Esophagus squamous epithelium (tissue), 5 donors: ENCODE measurements at regions not wholly inside any gene's neighbourhood (a gene's known extent, or its start where the extent isn't known, plus 50 kb on each side); places are given as distances from the start of the nearest gene placed in this dataset.

ENCODE experiments used
- DNase-seq: peaks from one replicate; lab custom pipeline; 2025; lab: John Stamatoyannopoulos, UW
- H3K27ac ChIP-seq, 4 donors: fragments of 200-600 bp; sonication (generic); one replicate each; pipeline ENCODE4 v1.5.1; 2016 to 2019; ENCODE audit warnings: mild to moderate bottlenecking in 1 of 4
- H3K27me3 ChIP-seq, 4 donors: fragments of 200-600 bp; sonication (generic); 1 replicate in 3 of 4; 2 replicates in 1 of 4; pipeline versions ENCODE4 v1.5.1 to v1.6.0; 2017 to 2021; ENCODE audit warnings: antibody characterized with exemption in 1 of 4
- H3K36me3 ChIP-seq, 3 donors: fragments of 200-600 bp; sonication (generic); one replicate each; pipeline ENCODE4 v1.5.1; 2016 to 2019
- H3K4me1 ChIP-seq, 3 donors: fragments of 200-600 bp; sonication (generic); one replicate each; pipeline ENCODE4 v1.5.1; 2017 to 2019
- H3K4me3 ChIP-seq, 4 donors: fragments of 200-600 bp; sonication (generic); 1 replicate in 3 of 4; 2 replicates in 1 of 4; pipeline ENCODE4 v1.5.1; 2016 to 2019; ENCODE audit warnings: mild to moderate bottlenecking in 2 of 4, moderate library complexity in 1 of 4
- H3K9me3 ChIP-seq, 3 donors: fragments of 200-600 bp; sonication (generic); one replicate each; pipeline ENCODE4 v1.5.1; 2016 to 2019
- POLR2A ChIP-seq, 4 donors: fragments of 450-650 bp; IDR thresholded peaks; one replicate each; pipeline ENCODE4 v1.6.1; 2017; ENCODE audit warnings: antibody characterized with exemption in 4 of 4, mild to moderate bottlenecking in 4 of 4, moderate library complexity in 3 of 4
- WGBS, 2 donors: methylation state at CpG; one replicate each; pipeline ENCODE4 v1.1.5; 2018; 5-methylcytosine and 5-hydroxymethylcytosine counted together
- intact Hi-C: fragments of 100-400 bp; cut with DNase I; formaldehyde crosslinking; loops from one replicate; pipeline ENCODE4 v1.15.0; 2022
- TF ChIP-seq, protein P1 (sequence below), 6 experiments: fragments of 450-650 bp in 4 of 6; fragments of 200-600 bp in 2 of 6; sonication (generic) in 2 of 6; IDR thresholded peaks; one replicate each; pipeline ENCODE4 v1.5.1; 2016 to 2019; ENCODE audit warnings: antibody characterized with exemption in 6 of 6, mild to moderate bottlenecking in 4 of 6, moderate library complexity in 4 of 6
- donor health status: DM: yes; HTN: yes; CAD: no.

GRCh38 chr4:179989975-179990374, 2253.2 kb upstream of the TENM3 start:
- DNase-seq = no peak
- Histone ChIP-seq H3K4me1 (no peaks in the 10 kb centered on the region), H3K27me3 (no peaks in the 10 kb centered on the region), H3K27ac (no peak overlapping the region), H3K36me3 (no peaks in the 10 kb centered on the region), H3K4me3 (no peak overlapping the region), H3K9me3 (no peaks in the 10 kb centered on the region)
- TF ChIP-seq, protein P1, sequence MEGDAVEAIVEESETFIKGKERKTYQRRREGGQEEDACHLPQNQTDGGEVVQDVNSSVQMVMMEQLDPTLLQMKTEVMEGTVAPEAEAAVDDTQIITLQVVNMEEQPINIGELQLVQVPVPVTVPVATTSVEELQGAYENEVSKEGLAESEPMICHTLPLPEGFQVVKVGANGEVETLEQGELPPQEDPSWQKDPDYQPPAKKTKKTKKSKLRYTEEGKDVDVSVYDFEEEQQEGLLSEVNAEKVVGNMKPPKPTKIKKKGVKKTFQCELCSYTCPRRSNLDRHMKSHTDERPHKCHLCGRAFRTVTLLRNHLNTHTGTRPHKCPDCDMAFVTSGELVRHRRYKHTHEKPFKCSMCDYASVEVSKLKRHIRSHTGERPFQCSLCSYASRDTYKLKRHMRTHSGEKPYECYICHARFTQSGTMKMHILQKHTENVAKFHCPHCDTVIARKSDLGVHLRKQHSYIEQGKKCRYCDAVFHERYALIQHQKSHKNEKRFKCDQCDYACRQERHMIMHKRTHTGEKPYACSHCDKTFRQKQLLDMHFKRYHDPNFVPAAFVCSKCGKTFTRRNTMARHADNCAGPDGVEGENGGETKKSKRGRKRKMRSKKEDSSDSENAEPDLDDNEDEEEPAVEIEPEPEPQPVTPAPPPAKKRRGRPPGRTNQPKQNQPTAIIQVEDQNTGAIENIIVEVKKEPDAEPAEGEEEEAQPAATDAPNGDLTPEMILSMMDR (IDR thresholded peaks at IDR 0.05) = no peak
- TF ChIP-seq POLR2A (IDR thresholded peaks at IDR 0.05) = no peak
- 51 to 81% methylated on average over 4 of the region's 4 CpGs for WGBS, 2 donors
- intact Hi-C loops = no loop called here

GRCh38 chr4:180009316-180009715, 2233.9 kb upstream of the TENM3 start:
- 68 to 86% methylated on average over 2 of the region's 2 CpGs for WGBS, 2 donors
- intact Hi-C loops = no loop called here
- Histone ChIP-seq H3K36me3 (no peaks in the 10 kb centered on the region), H3K4me3 (no peak overlapping the region), H3K9me3 (peaks cover 0 to 6% (median 0%) of the 10 kb centered on the region in 3 donors), H3K4me1 (no peaks in the 10 kb centered on the region), H3K27me3 (no peaks in the 10 kb centered on the region), H3K27ac (no peak overlapping the region)
- TF ChIP-seq POLR2A (IDR thresholded peaks at IDR 0.05) = no peak
- TF ChIP-seq, protein P1 (IDR thresholded peaks at IDR 0.05) = no peak
- no peak for DNase-seq

- no peak for DNase-seq
Measured at GRCh38 chr4:180028682-180029081, 2214.5 kb upstream of the TENM3 start.

DNA sequence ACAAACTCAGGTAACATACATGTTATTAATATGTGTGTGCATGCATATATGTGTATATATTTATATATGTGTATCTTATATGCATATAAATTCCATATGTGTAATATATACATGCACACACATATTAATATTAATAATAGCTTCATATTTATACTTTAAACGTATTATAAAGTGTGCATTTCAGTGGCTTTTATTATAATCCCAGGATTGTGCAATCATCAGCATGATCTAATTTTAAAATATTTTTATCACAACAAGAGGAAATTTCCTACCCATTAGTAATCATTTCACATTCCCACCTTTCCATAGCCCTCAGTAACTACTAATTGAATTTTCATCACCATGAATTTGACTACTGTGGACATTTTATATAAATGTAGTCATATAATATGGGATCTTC, 2211.9 kb upstream of the TENM3 start:
- Histone ChIP-seq H3K9me3 (no peaks in the 10 kb centered on the region), H3K27ac (no peak overlapping the region), H3K27me3 (no peaks in the 10 kb centered on the region), H3K4me1 (no peaks in the 10 kb centered on the region), H3K4me3 (no peak overlapping the region), H3K36me3 (no peaks in the 10 kb centered on the region)
- 58 to 64% methylated on average over 1 of the region's 1 CpG for WGBS, 2 donors
- no peak for DNase-seq
- TF ChIP-seq, protein P1 (IDR thresholded peaks at IDR 0.05) = no peak
- TF ChIP-seq POLR2A (IDR thresholded peaks at IDR 0.05) = no peak
- intact Hi-C loops = no loop called here

More at GRCh38 chr4:180028682-180029081, 2214.5 kb upstream of the TENM3 start:
- Histone ChIP-seq H3K4me3 (no peak overlapping the region), H3K4me1 (no peaks in the 10 kb centered on the region), H3K36me3 (no peaks in the 10 kb centered on the region), H3K27me3 (no peaks in the 10 kb centered on the region), H3K27ac (no peak overlapping the region), H3K9me3 (no peaks in the 10 kb centered on the region)
- intact Hi-C loops = no loop called here
- no peak for TF ChIP-seq POLR2A (IDR thresholded peaks at IDR 0.05)
- TF ChIP-seq, protein P1 (IDR thresholded peaks at IDR 0.05) = no peak
- WGBS, 2 donors = 55 to 59% methylated on average over 8 of the region's 8 CpGs

- WGBS, 2 donors = 52 to 68% methylated on average over 1 of the region's 1 CpG
- Histone ChIP-seq H3K27me3 (no peaks in the 10 kb centered on the region), H3K4me1 (no peaks in the 10 kb centered on the region), H3K9me3 (no peaks in the 10 kb centered on the region), H3K27ac (no peak overlapping the region), H3K4me3 (no peak overlapping the region), H3K36me3 (no peaks in the 10 kb centered on the region)
- DNase-seq = no peak
- TF ChIP-seq, protein P1 (IDR thresholded peaks at IDR 0.05) = no peak
- TF ChIP-seq POLR2A (IDR thresholded peaks at IDR 0.05) = no peak
- intact Hi-C loops = no loop called here
Measured at GRCh38 chr4:180041576-180041975, 2201.6 kb upstream of the TENM3 start.
